ENCODE measurements at regions not wholly inside any gene's neighbourhood (a gene's known extent, or its start where the extent isn't known, plus 50 kb on each side); places are given as distances from the start of the nearest gene placed in this dataset.

GRCh38 chr13:47076500-47076899 lies 179.6 kb upstream of the HTR2A start:
- DNase-seq (ENCODE audit: low read depth, low spot score) = no peak

- DNase-seq (ENCODE audit: low read depth, low spot score) = no peak
Observed at GRCh38 chr13:47069133-47069532, 172.3 kb upstream of the HTR2A start.

- DNase-seq (ENCODE audit: low read depth, low spot score) = no peak
Observed at GRCh38 chr13:47067306-47067705, 170.5 kb upstream of the HTR2A start.

- DNase-seq (ENCODE audit: low read depth, low spot score) = peak; percentile 23
Observed at GRCh38 chr13:47066226-47066625, 169.4 kb upstream of the HTR2A start.

GRCh38 chr13:47064381-47064780 lies 167.5 kb upstream of the HTR2A start:
- no peak for DNase-seq (ENCODE audit: low read depth, low spot score)

- peak; percentile 11 for DNase-seq (ENCODE audit: low read depth, low spot score)
Observed at GRCh38 chr13:47049276-47049989, 152.6 kb upstream of the HTR2A start.

- no peak for DNase-seq (ENCODE audit: low read depth, low spot score)
Observed at GRCh38 chr13:47046706-47047105, 149.9 kb upstream of the HTR2A start.

GRCh38 chr13:47044842-47045241 lies 148.0 kb upstream of the HTR2A start:
- no peak for DNase-seq (ENCODE audit: low read depth, low spot score)

GRCh38 chr13:47039106-47039505 lies 142.3 kb upstream of the HTR2A start:
- DNase-seq (ENCODE audit: low read depth, low spot score) = peak; percentile 79

- DNase-seq (ENCODE audit: low read depth, low spot score) = peak; percentile 33
Observed at GRCh38 chr13:47038188-47038587, 141.3 kb upstream of the HTR2A start.

GRCh38 chr13:47036294-47037008 lies 139.6 kb upstream of the HTR2A start:
- DNase-seq (ENCODE audit: low read depth, low spot score) = no peak

- DNase-seq (ENCODE audit: low read depth, low spot score) = peak; percentile 55
Observed at GRCh38 chr13:47033216-47033615, 136.4 kb upstream of the HTR2A start.

GRCh38 chr13:47027780-47028437 lies 131.1 kb upstream of the HTR2A start:
- DNase-seq (ENCODE audit: low read depth, low spot score) = no peak

GRCh38 chr13:47025791-47026447 lies 129.1 kb upstream of the HTR2A start:
- DNase-seq (ENCODE audit: low read depth, low spot score) = no peak

- DNase-seq (ENCODE audit: low read depth, low spot score) = no peak
Observed at GRCh38 chr13:47019977-47020376, 123.1 kb upstream of the HTR2A start.

- DNase-seq (ENCODE audit: low read depth, low spot score) = no peak
Observed at GRCh38 chr13:47017476-47017875, 120.6 kb upstream of the HTR2A start.

- DNase-seq (ENCODE audit: low read depth, low spot score) = no peak
Observed at GRCh38 chr13:47008318-47008717, 111.5 kb upstream of the HTR2A start.

- no peak for DNase-seq (ENCODE audit: low read depth, low spot score)
Observed at GRCh38 chr13:47005756-47006414, 109.0 kb upstream of the HTR2A start.

- DNase-seq (ENCODE audit: low read depth, low spot score) = no peak
Observed at GRCh38 chr13:47004540-47004939, 107.7 kb upstream of the HTR2A start.

GRCh38 chr13:47004027-47004426 lies 107.2 kb upstream of the HTR2A start:
- DNase-seq (ENCODE audit: low read depth, low spot score) = no peak

- no peak for DNase-seq (ENCODE audit: low read depth, low spot score)
Observed at GRCh38 chr13:47000165-47000564, 103.3 kb upstream of the HTR2A start.
